ENCODE measurements at regions not wholly inside any gene's neighbourhood (a gene's known extent, or its start where the extent isn't known, plus 50 kb on each side); places are given as distances from the start of the nearest gene placed in this dataset.

- DNase-seq (ENCODE audit: low read depth in 3 of 3): no peak
Measured at GRCh38 chr12:124096109-124096508, 123.1 kb downstream of the ZNF664 start.

DNA sequence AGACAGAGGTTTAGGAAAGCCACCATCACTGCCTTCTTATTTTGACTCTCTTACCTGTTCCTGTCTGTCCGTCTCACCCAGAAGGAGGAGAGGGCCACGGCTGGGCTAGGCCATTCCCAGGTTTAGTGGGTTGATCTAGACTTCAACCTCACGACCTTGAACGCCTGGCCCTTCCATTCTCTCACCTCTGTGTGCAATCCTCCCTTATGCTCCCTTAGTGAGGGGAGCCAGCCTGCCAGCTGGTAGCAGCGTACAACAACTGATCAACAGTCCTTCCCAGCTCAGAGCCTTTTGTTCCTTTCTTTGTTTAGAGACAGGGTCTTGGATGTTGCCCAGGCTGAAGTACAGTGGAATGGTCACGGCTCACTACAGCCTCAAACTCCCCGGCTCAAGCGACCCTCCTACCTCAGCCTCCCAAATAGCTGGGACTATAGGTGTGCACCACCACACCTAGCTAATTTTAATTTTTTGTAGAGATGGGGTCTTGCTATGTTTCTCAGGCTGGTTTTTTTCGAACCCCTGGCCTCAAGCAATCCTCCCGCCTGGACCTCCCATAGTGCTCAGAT lies 123.9 kb downstream of the ZNF664 start:
- no peak for DNase-seq (ENCODE audit: low read depth in 3 of 3)

DNA sequence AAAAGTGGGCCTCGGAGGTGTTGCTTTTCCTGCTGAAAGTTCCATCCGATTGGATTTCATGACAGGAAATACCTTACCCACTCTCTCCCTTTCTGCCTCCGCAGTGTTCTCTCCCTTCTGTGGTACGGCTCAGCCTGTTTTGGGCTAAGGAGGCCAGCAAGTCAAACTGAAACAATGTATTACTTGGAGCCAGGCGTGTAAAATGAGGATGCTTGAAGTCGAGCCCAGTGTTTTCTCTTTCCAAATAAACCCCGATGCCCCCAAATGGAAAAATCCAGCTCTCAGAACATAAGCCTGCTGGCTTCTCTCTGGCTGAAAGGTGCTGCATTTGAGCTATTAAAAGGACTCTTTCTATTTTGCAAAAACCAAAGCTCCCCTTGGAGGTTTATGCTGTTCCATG lies 124.7 kb downstream of the ZNF664 start:
- DNase-seq (ENCODE audit: low read depth in 3 of 3): no peak

DNA sequence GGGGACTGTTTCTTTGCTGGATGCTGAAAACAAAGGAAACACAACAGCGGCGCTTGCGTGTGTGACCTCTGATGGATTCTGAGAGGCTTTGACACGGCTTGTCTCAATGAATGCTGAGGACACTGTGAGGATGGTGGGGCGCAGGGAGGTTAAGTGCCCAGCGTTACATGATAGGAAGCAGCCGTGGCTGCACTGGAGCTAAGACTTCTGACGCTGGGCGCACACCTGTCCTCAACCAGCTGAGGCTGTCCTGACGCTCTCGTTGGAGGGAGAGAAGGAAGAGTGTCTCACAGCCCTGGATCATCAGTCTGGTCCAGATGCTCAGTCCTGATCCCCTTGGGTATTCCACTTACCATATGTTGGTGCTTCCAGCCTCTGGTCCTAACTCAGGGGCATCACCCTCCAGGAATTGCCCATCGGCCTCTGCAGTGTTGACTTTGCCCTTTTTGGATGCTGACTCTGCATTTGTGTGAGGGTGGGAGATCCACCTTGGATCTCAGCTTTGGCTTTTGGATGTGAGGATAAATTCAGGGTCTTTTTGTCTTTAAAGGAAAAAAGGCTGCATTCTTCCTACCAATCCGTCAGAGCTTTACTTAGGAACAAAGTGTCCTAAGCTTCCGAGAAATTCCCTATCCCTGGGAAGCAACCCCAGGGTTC lies 125.2 kb downstream of the ZNF664 start:
- DNase-seq (ENCODE audit: low read depth in 3 of 3): no peak

DNA sequence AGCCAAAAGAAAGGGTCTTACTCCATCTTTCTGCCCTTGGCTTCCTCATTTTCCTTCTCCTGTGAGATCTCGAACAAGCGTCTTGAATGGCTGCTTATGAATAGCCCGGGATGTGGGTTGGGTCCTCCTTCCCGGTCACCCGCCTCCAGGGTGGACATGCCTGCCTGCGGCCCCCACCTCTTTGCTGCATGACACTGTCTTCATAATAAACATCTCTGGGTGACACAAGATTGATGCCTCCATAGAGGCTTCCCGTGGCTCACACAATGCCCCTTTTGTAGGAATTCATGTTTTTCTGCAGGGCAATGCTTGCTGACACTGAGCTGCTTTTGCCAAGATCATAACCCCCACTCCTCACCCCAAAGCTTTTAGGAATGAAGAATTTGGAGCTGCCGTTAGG lies 125.9 kb downstream of the ZNF664 start:
- no peak for DNase-seq (ENCODE audit: low read depth in 3 of 3)

DNA sequence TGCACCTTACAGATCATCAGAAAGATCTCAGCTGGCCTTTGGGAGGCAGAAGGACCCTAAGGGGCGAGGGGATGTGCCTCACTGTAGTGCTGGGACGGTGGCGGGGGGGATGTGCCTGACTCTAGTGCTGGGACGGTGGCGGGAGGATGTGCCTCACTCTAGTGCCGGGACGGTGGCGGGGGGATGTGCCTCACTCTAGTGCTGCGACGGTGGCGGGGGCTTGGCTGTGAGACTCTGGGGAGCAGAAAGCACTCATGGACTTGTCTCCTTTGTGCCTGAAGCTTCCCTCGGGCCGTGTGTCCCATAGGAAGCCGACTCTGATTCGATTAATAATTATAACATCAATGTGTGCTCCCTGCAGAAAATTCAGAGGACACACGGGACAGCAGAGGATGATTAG lies 126.6 kb downstream of the ZNF664 start:
- no peak for DNase-seq (ENCODE audit: low read depth in 3 of 3)

- DNase-seq (ENCODE audit: low read depth in 3 of 3): no peak
Measured at GRCh38 chr12:124100572-124101178, 127.7 kb downstream of the ZNF664 start.

DNA sequence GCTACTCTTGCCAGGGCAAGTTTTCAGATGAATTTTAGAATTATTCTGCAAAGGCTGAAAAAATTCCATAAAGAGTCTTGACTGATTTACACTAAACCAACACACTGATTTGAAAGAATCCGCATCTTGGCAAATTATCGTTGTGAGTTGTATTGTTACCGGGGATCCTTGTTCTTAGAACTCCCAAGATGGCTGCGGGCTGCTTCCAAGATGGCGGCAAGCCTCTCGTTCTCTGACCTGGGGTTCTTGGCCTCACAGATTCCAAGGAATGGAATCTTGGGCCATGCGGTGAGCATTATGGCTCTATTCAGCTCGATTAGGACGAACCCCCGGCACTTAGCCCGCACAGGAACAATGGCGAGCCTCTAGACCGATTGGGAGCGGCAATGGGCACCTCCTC lies 132.5 kb downstream of the ZNF664 start:
- DNase-seq (ENCODE audit: low read depth in 3 of 3): no peak

DNA sequence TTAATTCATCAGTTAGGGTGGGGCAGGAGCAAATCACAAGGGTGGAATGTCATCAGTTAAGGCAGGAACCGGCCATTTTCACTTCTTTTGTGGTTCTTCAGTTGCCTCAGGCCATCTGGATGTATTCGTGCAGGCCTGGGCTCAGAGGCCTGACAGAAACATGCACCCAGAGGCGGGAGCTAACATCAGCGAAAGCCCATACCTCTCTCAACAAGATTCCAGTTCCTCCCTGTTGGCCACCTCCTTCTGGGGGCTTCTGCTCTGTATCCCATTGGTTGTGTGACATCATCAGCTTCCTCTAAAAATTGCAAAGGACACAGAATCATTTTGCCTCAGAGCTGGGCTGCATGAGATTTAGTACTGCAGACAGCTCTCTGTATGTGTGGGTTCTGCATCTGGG lies 134.3 kb downstream of the ZNF664 start:
- no peak for DNase-seq (ENCODE audit: low read depth in 3 of 3)

DNA sequence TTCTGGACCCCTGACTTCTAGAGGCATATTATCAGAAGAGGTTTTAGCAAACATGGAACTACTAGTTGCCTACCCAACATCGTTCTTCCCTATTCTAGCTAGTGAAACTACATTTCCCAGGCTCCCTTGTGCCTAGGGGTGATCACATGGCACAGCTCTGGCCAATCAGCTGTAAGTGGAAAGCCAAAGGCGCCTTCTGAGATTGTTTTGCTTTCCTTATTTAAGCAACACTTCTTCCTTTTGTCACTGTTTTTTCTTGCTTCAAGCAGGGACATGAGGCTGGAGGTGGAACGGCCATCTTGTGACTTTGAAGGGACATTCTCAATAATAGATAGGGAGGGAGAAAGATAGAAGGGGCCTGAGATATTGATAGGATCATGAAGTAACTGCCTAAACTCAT lies 136.7 kb downstream of the ZNF664 start:
- DNase-seq (ENCODE audit: low read depth in 3 of 3): peak in 1 of 3 donors; percentile 12

- DNase-seq (ENCODE audit: low read depth in 3 of 3): no peak
Measured at GRCh38 chr12:124110372-124110883, 137.4 kb downstream of the ZNF664 start.

DNA sequence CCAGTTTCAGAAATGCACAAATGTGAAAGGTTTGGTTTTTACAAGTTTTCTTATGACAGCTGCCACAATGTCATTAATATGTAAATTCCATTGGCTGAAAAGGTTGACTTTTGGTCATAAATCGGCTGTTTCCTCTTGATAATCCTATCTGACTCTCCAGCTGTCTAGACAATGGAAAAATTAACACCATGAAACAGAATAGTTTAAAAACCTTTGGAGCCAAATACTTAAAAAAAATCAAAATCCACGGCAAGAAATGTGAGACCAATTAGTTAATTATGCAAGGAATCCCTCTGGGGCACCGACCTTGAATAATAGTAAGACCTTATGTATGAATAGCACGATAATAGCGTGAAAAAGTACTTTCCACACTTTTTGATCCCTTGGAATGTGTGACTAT lies 138.0 kb downstream of the ZNF664 start:
- DNase-seq (ENCODE audit: low read depth in 3 of 3): no peak

- DNase-seq (ENCODE audit: low read depth in 3 of 3): no peak
Measured at GRCh38 chr12:124114316-124114715, 141.3 kb downstream of the ZNF664 start.

DNA sequence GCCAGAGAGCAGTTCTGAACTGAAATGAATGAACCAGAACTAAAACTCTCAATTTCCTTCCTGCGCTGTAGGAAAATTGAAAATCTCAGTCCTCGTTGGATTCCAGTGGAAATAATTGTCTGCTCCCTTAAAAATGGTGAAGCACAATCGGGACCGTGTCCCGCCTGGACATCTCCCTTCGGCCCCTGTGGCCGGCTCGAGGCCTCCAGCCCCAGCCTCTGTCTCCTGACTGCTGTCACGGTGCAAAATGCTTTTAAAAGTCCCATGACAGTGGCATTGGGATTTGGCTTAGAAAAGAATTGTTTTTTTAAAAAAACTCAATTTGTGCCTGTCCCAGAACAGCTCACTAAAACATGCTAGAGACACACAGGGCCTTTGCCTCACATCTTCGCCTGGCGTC lies 142.5 kb downstream of the ZNF664 start:
- DNase-seq (ENCODE audit: low read depth in 3 of 3): no peak

GRCh38 chr12:124115976-124116690 lies 143.1 kb downstream of the ZNF664 start:
- no peak for DNase-seq (ENCODE audit: low read depth in 3 of 3)

DNA sequence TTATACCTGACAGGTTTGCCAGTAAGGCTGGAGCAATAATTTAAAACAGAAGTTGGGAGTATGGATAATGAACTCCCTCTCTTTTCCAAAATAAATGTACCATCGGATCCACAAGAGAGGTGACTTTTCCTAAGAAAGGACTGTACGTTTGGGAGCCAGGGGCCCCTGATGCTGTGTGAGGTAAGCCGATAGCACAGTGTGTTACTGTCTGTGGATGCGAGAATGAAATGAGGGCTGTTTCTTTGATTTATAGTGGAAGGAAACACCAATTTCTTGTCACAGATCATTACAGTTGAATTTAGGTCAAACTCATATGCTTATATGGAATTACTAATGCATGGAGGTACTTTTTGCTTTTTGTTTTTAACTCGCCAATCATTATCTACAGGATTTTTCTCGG lies 147.7 kb downstream of the ZNF664 start:
- no peak for DNase-seq (ENCODE audit: low read depth in 3 of 3)

- DNase-seq (ENCODE audit: low read depth in 3 of 3): no peak
Measured at GRCh38 chr12:124122722-124123121, 149.7 kb downstream of the ZNF664 start.

- DNase-seq (ENCODE audit: low read depth in 3 of 3): no peak
Measured at GRCh38 chr12:124123296-124124000, 150.4 kb downstream of the ZNF664 start.

GRCh38 chr12:124125203-124125871 lies 152.3 kb downstream of the ZNF664 start:
- no peak for DNase-seq (ENCODE audit: low read depth in 3 of 3)

DNA sequence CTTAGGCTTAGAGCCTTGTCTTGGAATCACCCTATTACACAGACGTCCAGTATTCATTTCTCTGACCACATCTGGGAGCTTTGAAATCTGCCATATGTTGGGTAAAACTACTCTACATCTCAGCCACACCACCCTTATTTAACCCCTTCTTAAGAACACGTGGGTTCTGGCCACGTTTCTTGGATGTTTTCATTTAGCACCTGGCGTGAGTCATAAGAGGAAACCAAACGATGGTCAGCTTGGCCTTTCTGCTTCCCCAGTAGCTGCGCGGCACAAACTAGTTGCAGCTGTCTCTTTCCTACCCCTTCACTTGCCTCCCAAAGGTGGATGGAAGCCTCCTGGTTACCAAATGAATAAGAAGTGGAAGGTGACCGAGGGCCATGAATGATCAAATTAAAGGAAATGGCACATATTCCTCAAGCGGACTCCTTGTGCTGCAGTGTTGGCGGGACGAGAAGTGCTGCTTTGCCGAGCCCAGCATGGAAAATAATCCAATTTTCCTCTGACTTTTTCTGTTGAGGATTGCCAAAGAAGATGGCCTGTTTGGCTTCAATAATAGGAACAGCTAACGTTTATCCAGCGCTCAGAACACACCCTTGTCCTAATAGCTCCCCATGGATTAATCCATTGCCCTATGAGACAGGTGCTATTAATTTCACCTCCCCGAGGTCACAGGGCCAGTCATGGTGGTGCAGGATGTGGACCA lies 154.1 kb downstream of the ZNF664 start:
- DNase-seq (ENCODE audit: low read depth in 3 of 3): no peak

DNA sequence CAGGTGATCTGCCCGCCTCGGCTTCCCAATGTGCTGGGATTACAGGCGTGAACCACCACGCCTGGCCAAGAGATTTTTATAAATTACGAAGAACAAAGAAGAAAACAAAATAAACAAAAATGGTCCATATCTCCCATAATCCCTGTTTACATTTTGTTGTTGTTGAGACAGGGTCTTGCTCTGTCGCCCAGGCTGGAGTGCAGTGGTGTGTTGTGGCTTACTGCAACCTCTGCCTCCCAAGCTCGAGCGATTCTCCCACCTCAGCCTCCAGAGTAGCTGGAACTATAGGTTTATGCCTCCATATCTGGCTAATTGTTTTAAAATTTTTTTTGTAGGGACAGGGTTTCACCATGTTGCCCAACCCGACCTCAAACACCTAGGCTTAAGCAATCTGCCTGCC lies 156.1 kb downstream of the ZNF664 start:
- DNase-seq (ENCODE audit: low read depth in 3 of 3): no peak

All from stimulated activated CD4-positive, alpha-beta T cell treated with anti-CD3 and anti-CD28 coated beads, TNF-alpha, amount 100 ng/mL, for 48 hours (primary cell).